Fibroblast of lung (primary cell): ENCODE measurements at regions not wholly inside any gene's neighbourhood (a gene's known extent, or its start where the extent isn't known, plus 50 kb on each side); places are given as distances from the start of the nearest gene placed in this dataset.

ENCODE experiments used
- DNase-seq, 2 donors: peaks; one replicate each; pipeline versions ENCODE4 v3.0.0 to v3.0.0-alpha.2; 2010; ENCODE audit warnings: low read depth in 2 of 2
- H2AFZ ChIP-seq: 2 replicates; pipeline ENCODE4 v1.5.1; 2012; ENCODE audit warnings: low read length, control low read depth, inconsistent platforms
- H3K27ac ChIP-seq: 2 replicates; pipeline ENCODE4 v1.5.1; 2011; ENCODE audit warnings: low read length, control low read depth; ENCODE audit not compliant: insufficient read depth
- H3K27me3 ChIP-seq: 2 replicates; pipeline ENCODE4 v1.5.1; 2011; ENCODE audit warnings: mild to moderate bottlenecking, low read length; ENCODE audit not compliant: control insufficient read depth, insufficient read depth
- H3K36me3 ChIP-seq: 2 replicates; pipeline ENCODE4 v1.5.1; 2011; ENCODE audit warnings: low read length; ENCODE audit not compliant: control insufficient read depth, insufficient read depth
- H3K4me1 ChIP-seq: 2 replicates; pipeline ENCODE4 v1.5.1; 2011; ENCODE audit warnings: low read length; ENCODE audit not compliant: control insufficient read depth, insufficient read depth; ENCODE audit errors: extremely low read depth
- H3K4me2 ChIP-seq: 2 replicates; pipeline ENCODE4 v1.5.1; 2011; ENCODE audit warnings: low read length, control low read depth; ENCODE audit not compliant: insufficient read depth; ENCODE audit errors: extremely low read depth
- H3K4me3 ChIP-seq, 4 experiments: fragments of 200-600 bp in 1 of 4; sonication (generic) in 1 of 4; replicated peaks in 1 of 4; 2 replicates each; pipeline ENCODE4 v1.5.1; 2011 to 2016; ENCODE audit warnings: low read length in 4 of 4, low read depth in 3 of 4, mild to moderate bottlenecking in 3 of 4, control low read depth in 2 of 4, inconsistent platforms in 1 of 4, mixed read lengths in 1 of 4; ENCODE audit not compliant: insufficient read depth in 1 of 4; ENCODE audit errors: control extremely low read depth in 1 of 4
- H3K79me2 ChIP-seq: 2 replicates; pipeline ENCODE4 v1.5.1; 2012; ENCODE audit warnings: mild to moderate bottlenecking, low read length, inconsistent platforms; ENCODE audit not compliant: control insufficient read depth, insufficient read depth
- H3K9ac ChIP-seq: 2 replicates; pipeline ENCODE4 v1.5.1; 2011; ENCODE audit warnings: mild to moderate bottlenecking, low read length, control low read depth; ENCODE audit not compliant: insufficient read depth
- H3K9me3 ChIP-seq: 2 replicates; pipeline ENCODE4 v1.5.1; 2012; ENCODE audit warnings: low read depth, low read length; ENCODE audit not compliant: control insufficient read depth, insufficient read depth
- H4K20me1 ChIP-seq: 2 replicates; pipeline ENCODE4 v1.5.1; 2011; ENCODE audit warnings: low read length; ENCODE audit not compliant: control insufficient read depth, insufficient read depth; ENCODE audit errors: extremely low read depth
- CTCF ChIP-seq, 2 donors: IDR thresholded peaks in 1 of 2; conservative IDR thresholded peaks in 1 of 2; 1 replicate in 1 of 2; 2 replicates in 1 of 2; pipeline ENCODE4 v1.5.1; 2011 to 2012; ENCODE audit warnings: low read length in 2 of 2, control low read depth in 1 of 2, inconsistent platforms in 1 of 2, low read depth in 1 of 2, mild to moderate bottlenecking in 1 of 2
- EZH2 ChIP-seq: IDR thresholded peaks from 2 replicates; pipeline ENCODE4 v1.5.1; 2012; ENCODE audit warnings: low read length, control low read depth, mild to moderate bottlenecking; ENCODE audit errors: missing control alignments

- Histone ChIP-seq H2AFZ (no peak overlapping the region), H3K27ac (no peak overlapping the region), H3K79me2 (no peaks in the 10 kb centered on the region), H3K4me3 (no peak overlapping the region), H4K20me1 (no peaks in the 10 kb centered on the region), H3K36me3 (no peaks in the 10 kb centered on the region), H3K9ac (no peak overlapping the region), H3K4me1 (no peaks in the 10 kb centered on the region), H3K4me2 (no peak overlapping the region), H3K9me3 (no peaks in the 10 kb centered on the region), H3K27me3 (no peaks in the 10 kb centered on the region)
- TF ChIP-seq CTCF (conservative IDR thresholded peaks at IDR 0.05 in 1 of 2, IDR thresholded peaks at IDR 0.05 in 1 of 2; ENCODE audit: low read depth in 1 of 2, low read length in 2 of 2), result no peak
- TF ChIP-seq EZH2, result no peak
- no peak for DNase-seq
Observed at GRCh38 chrX:39133971-39134370, 332.7 kb downstream of the MID1IP1 start.

- Histone ChIP-seq H3K27me3 (no peaks in the 10 kb centered on the region), H3K4me1 (no peaks in the 10 kb centered on the region), H3K27ac (no peak overlapping the region), H3K4me2 (no peak overlapping the region), H3K4me3 (no peak overlapping the region), H3K9ac (no peak overlapping the region), H3K9me3 (no peaks in the 10 kb centered on the region), H2AFZ (no peak overlapping the region), H4K20me1 (no peaks in the 10 kb centered on the region), H3K36me3 (no peaks in the 10 kb centered on the region), H3K79me2 (no peaks in the 10 kb centered on the region)
- no peak for DNase-seq
- TF ChIP-seq CTCF (conservative IDR thresholded peaks at IDR 0.05 in 1 of 2, IDR thresholded peaks at IDR 0.05 in 1 of 2; ENCODE audit: low read depth in 1 of 2, low read length in 2 of 2) (no peak), EZH2 (no peak)
Observed at GRCh38 chrX:39137363-39137954, 336.2 kb downstream of the MID1IP1 start.

- Histone ChIP-seq H3K27me3 (no peaks in the 10 kb centered on the region), H3K79me2 (no peaks in the 10 kb centered on the region)
Observed at GRCh38 chrX:39140581-39140980, 339.3 kb downstream of the MID1IP1 start.

More at GRCh38 chrX:39140581-39140980, 339.3 kb downstream of the MID1IP1 start:
- H2AFZ ChIP-seq, result no peak overlapping the region
- no peaks in the 10 kb centered on the region for H3K9me3 ChIP-seq
- no peak overlapping the region for H3K4me3 ChIP-seq
- no peak overlapping the region for H3K4me2 ChIP-seq
- TF ChIP-seq CTCF (conservative IDR thresholded peaks at IDR 0.05 in 1 of 2, IDR thresholded peaks at IDR 0.05 in 1 of 2; ENCODE audit: low read depth in 1 of 2, low read length in 2 of 2) (no peak), EZH2 (no peak)
- H3K27ac ChIP-seq, result no peak overlapping the region
- H3K36me3 ChIP-seq, result no peaks in the 10 kb centered on the region
- H4K20me1 ChIP-seq, result no peaks in the 10 kb centered on the region
- H3K4me1 ChIP-seq, result no peaks in the 10 kb centered on the region
- no peak overlapping the region for H3K9ac ChIP-seq
- no peak for DNase-seq
